Kidney glomerular epithelial cell (primary cell): ENCODE measurements at regions not wholly inside any gene's neighbourhood (a gene's known extent, or its start where the extent isn't known, plus 50 kb on each side); places are given as distances from the start of the nearest gene placed in this dataset.
A peak's percentile ranks its signal among the peaks of the same experiment; 100 is the strongest.
"Not testable (repeated sequence)": the region's sequence is repeated elsewhere in the genome, so short reads cannot be mapped to it uniquely, and the experiment has no call there.

Experiments used
- DNase-seq: peaks from one replicate; lab custom pipeline; 2025; lab: John Stamatoyannopoulos, UW

GRCh38 chr4:134505511-134505910, 303.9 kb upstream of the PABPC4L start:
- no peak for DNase-seq

- DNase-seq = no peak
Observed at GRCh38 chr4:134501973-134502643, 300.5 kb upstream of the PABPC4L start.

- DNase-seq = not testable (repeated sequence)
Observed at GRCh38 chr4:134501488-134501887, 299.9 kb upstream of the PABPC4L start.

- no peak for DNase-seq
Observed at GRCh38 chr4:134499074-134499473, 297.5 kb upstream of the PABPC4L start.

GRCh38 chr4:134490863-134491262, 289.3 kb upstream of the PABPC4L start:
- no peak for DNase-seq

GRCh38 chr4:134483514-134483913, 281.9 kb upstream of the PABPC4L start:
- not testable (repeated sequence) for DNase-seq

GRCh38 chr4:134471569-134471968, 270.0 kb upstream of the PABPC4L start:
- DNase-seq = no peak

- peak; percentile 27 for DNase-seq
Observed at GRCh38 chr4:134470544-134470943, 269.0 kb upstream of the PABPC4L start.

- DNase-seq = no peak
Observed at GRCh38 chr4:134465417-134465816, 263.8 kb upstream of the PABPC4L start.

GRCh38 chr4:134463771-134464170, 262.2 kb upstream of the PABPC4L start:
- no peak for DNase-seq

GRCh38 chr4:134426821-134427220, 225.2 kb upstream of the PABPC4L start:
- no peak for DNase-seq

- DNase-seq = no peak
Observed at GRCh38 chr4:134425756-134426155, 224.2 kb upstream of the PABPC4L start.

GRCh38 chr4:134422776-134423175, 221.2 kb upstream of the PABPC4L start:
- no peak for DNase-seq

- no peak for DNase-seq
Observed at GRCh38 chr4:134421734-134422133, 220.1 kb upstream of the PABPC4L start.

GRCh38 chr4:134408897-134409296, 207.3 kb upstream of the PABPC4L start:
- DNase-seq = no peak

- no peak for DNase-seq
Observed at GRCh38 chr4:134401798-134402197, 200.2 kb upstream of the PABPC4L start.

GRCh38 chr4:134393592-134393991, 192.0 kb upstream of the PABPC4L start:
- DNase-seq = no peak

- no peak for DNase-seq
Observed at GRCh38 chr4:134390319-134390718, 188.7 kb upstream of the PABPC4L start.

GRCh38 chr4:134388351-134388750, 186.8 kb upstream of the PABPC4L start:
- no peak for DNase-seq

GRCh38 chr4:134382478-134383227, 181.1 kb upstream of the PABPC4L start:
- no peak for DNase-seq

- no peak for DNase-seq
Observed at GRCh38 chr4:134375775-134376174, 174.2 kb upstream of the PABPC4L start.

- DNase-seq = no peak
Observed at GRCh38 chr4:134365852-134366251, 164.3 kb upstream of the PABPC4L start.

- DNase-seq = no peak
Observed at GRCh38 chr4:134364928-134365327, 163.3 kb upstream of the PABPC4L start.

GRCh38 chr4:134345244-134345643, 143.7 kb upstream of the PABPC4L start:
- DNase-seq = no peak
